T-helper 1 cell treated with Interleukin-12 subunit alpha and Interleukin-12 subunit beta and Interleukin-4 antibody, amounts not matched to agents 30 μg/mL and 1 μg/mL, for 36 hours (primary cell): ENCODE measurements at regions not wholly inside any gene's neighbourhood (a gene's known extent, or its start where the extent isn't known, plus 50 kb on each side); places are given as distances from the start of the nearest gene placed in this dataset.
A peak's percentile ranks its signal among the peaks of the same experiment; 100 is the strongest.
"Not testable (repeated sequence)": the region's sequence is repeated elsewhere in the genome, so short reads cannot be mapped to it uniquely, and the experiment has no call there.

Experiments
- H3K27ac Mint-ChIP-seq: one replicate; pipeline ENCODE4 v1.8.0; 2021; ENCODE audit warnings: mild to moderate bottlenecking, mixed read lengths
- H3K27me3 Mint-ChIP-seq: one replicate; pipeline ENCODE4 v1.8.0; 2021; ENCODE audit warnings: low read depth, mixed read lengths
- H3K36me3 Mint-ChIP-seq: one replicate; pipeline ENCODE4 v1.8.0; 2021; ENCODE audit warnings: low read depth, mixed read lengths
- H3K4me1 Mint-ChIP-seq: one replicate; pipeline ENCODE4 v1.8.0; 2021; ENCODE audit warnings: low read depth, mixed read lengths
- H3K4me3 Mint-ChIP-seq: one replicate; pipeline ENCODE4 v1.8.0; 2021; ENCODE audit warnings: mild to moderate bottlenecking, moderate library complexity, mixed read lengths
- H3K9me3 Mint-ChIP-seq: one replicate; pipeline ENCODE4 v1.8.0; 2021; ENCODE audit warnings: mixed read lengths

- Mint-ChIP-seq H3K4me1 (peaks cover 11% of the 10 kb centered on the region), H3K27me3 (no peaks in the 10 kb centered on the region), H3K4me3 (no peak overlapping the region), H3K27ac (no peak overlapping the region), H3K9me3 (no peaks in the 10 kb centered on the region), H3K36me3 (no peaks in the 10 kb centered on the region)
Measured at GRCh38 chr13:26475176-26476110, 82.0 kb upstream of the WASF3 start.

- H3K4me1 Mint-ChIP-seq = peaks cover 11% of the 10 kb centered on the region
- H3K27me3 Mint-ChIP-seq = no peaks in the 10 kb centered on the region
- H3K9me3 Mint-ChIP-seq = no peaks in the 10 kb centered on the region
- H3K4me3 Mint-ChIP-seq = peak overlapping the region; percentile 49
- H3K27ac Mint-ChIP-seq = no peak overlapping the region
- no peaks in the 10 kb centered on the region for H3K36me3 Mint-ChIP-seq
Measured at GRCh38 chr13:26476111-26476781, 81.2 kb upstream of the WASF3 start.

GRCh38 chr13:26476782-26477142, 80.7 kb upstream of the WASF3 start:
- H3K36me3 Mint-ChIP-seq = no peaks in the 10 kb centered on the region
- peak overlapping the region; percentile 49 for H3K4me3 Mint-ChIP-seq
- no peaks in the 10 kb centered on the region for H3K27me3 Mint-ChIP-seq
- H3K9me3 Mint-ChIP-seq = no peaks in the 10 kb centered on the region
- H3K27ac Mint-ChIP-seq = no peak overlapping the region
- peaks cover 11% of the 10 kb centered on the region for H3K4me1 Mint-ChIP-seq

- no peaks in the 10 kb centered on the region for H3K27me3 Mint-ChIP-seq
- H3K4me1 Mint-ChIP-seq = peaks cover 11% of the 10 kb centered on the region
- no peak overlapping the region for H3K4me3 Mint-ChIP-seq
- no peaks in the 10 kb centered on the region for H3K9me3 Mint-ChIP-seq
- no peak overlapping the region for H3K27ac Mint-ChIP-seq
- H3K36me3 Mint-ChIP-seq = no peaks in the 10 kb centered on the region
Measured at GRCh38 chr13:26477681-26478080, 79.8 kb upstream of the WASF3 start.

- H3K4me3 Mint-ChIP-seq = no peak overlapping the region
- peaks cover 9% of the 10 kb centered on the region for H3K4me1 Mint-ChIP-seq
- no peaks in the 10 kb centered on the region for H3K9me3 Mint-ChIP-seq
- no peaks in the 10 kb centered on the region for H3K36me3 Mint-ChIP-seq
- H3K27me3 Mint-ChIP-seq = no peaks in the 10 kb centered on the region
- no peak overlapping the region for H3K27ac Mint-ChIP-seq
Measured at GRCh38 chr13:26480246-26480855, 77.1 kb upstream of the WASF3 start.

- peak overlapping the region; percentile 45 for H3K27ac Mint-ChIP-seq
- H3K9me3 Mint-ChIP-seq = no peaks in the 10 kb centered on the region
- no peaks in the 10 kb centered on the region for H3K4me1 Mint-ChIP-seq
- no peaks in the 10 kb centered on the region for H3K27me3 Mint-ChIP-seq
- H3K4me3 Mint-ChIP-seq = no peak overlapping the region
- no peaks in the 10 kb centered on the region for H3K36me3 Mint-ChIP-seq
Measured at GRCh38 chr13:26482451-26483197, 74.9 kb upstream of the WASF3 start.

GRCh38 chr13:26483546-26483945, 73.9 kb upstream of the WASF3 start:
- no peaks in the 10 kb centered on the region for H3K36me3 Mint-ChIP-seq
- no peaks in the 10 kb centered on the region for H3K9me3 Mint-ChIP-seq
- no peak overlapping the region for H3K4me3 Mint-ChIP-seq
- H3K27me3 Mint-ChIP-seq = no peaks in the 10 kb centered on the region
- H3K27ac Mint-ChIP-seq = no peak overlapping the region
- no peaks in the 10 kb centered on the region for H3K4me1 Mint-ChIP-seq

GRCh38 chr13:26484196-26484595, 73.3 kb upstream of the WASF3 start:
- Mint-ChIP-seq H3K36me3 (no peaks in the 10 kb centered on the region), H3K27me3 (no peaks in the 10 kb centered on the region), H3K9me3 (no peaks in the 10 kb centered on the region), H3K4me3 (no peak overlapping the region), H3K4me1 (no peaks in the 10 kb centered on the region), H3K27ac (no peak overlapping the region)

GRCh38 chr13:26485288-26485687, 72.2 kb upstream of the WASF3 start:
- Mint-ChIP-seq H3K36me3 (no peaks in the 10 kb centered on the region), H3K4me1 (no peaks in the 10 kb centered on the region), H3K27me3 (no peaks in the 10 kb centered on the region), H3K9me3 (no peaks in the 10 kb centered on the region), H3K27ac (no peak overlapping the region), H3K4me3 (no peak overlapping the region)

- Mint-ChIP-seq H3K27me3 (no peaks in the 10 kb centered on the region), H3K36me3 (no peaks in the 10 kb centered on the region), H3K9me3 (no peaks in the 10 kb centered on the region), H3K27ac (no peak overlapping the region), H3K4me3 (no peak overlapping the region), H3K4me1 (no peaks in the 10 kb centered on the region)
Measured at GRCh38 chr13:26485786-26486185, 71.7 kb upstream of the WASF3 start.

- H3K4me3 Mint-ChIP-seq = no peak overlapping the region
- H3K27me3 Mint-ChIP-seq = no peaks in the 10 kb centered on the region
- no peak overlapping the region for H3K27ac Mint-ChIP-seq
- H3K36me3 Mint-ChIP-seq = no peaks in the 10 kb centered on the region
- H3K9me3 Mint-ChIP-seq = no peaks in the 10 kb centered on the region
- H3K4me1 Mint-ChIP-seq = no peaks in the 10 kb centered on the region
Measured at GRCh38 chr13:26486550-26486949, 70.9 kb upstream of the WASF3 start.

GRCh38 chr13:26487781-26488180, 69.7 kb upstream of the WASF3 start:
- H3K27me3 Mint-ChIP-seq = no peaks in the 10 kb centered on the region
- H3K4me1 Mint-ChIP-seq = no peaks in the 10 kb centered on the region
- no peak overlapping the region for H3K27ac Mint-ChIP-seq
- no peaks in the 10 kb centered on the region for H3K36me3 Mint-ChIP-seq
- H3K4me3 Mint-ChIP-seq = no peak overlapping the region
- no peaks in the 10 kb centered on the region for H3K9me3 Mint-ChIP-seq

GRCh38 chr13:26488236-26489003, 69.1 kb upstream of the WASF3 start:
- no peaks in the 10 kb centered on the region for H3K27me3 Mint-ChIP-seq
- H3K9me3 Mint-ChIP-seq = no peaks in the 10 kb centered on the region
- H3K4me1 Mint-ChIP-seq = no peaks in the 10 kb centered on the region
- H3K36me3 Mint-ChIP-seq = no peaks in the 10 kb centered on the region
- H3K4me3 Mint-ChIP-seq = no peak overlapping the region
- no peak overlapping the region for H3K27ac Mint-ChIP-seq

- not testable (repeated sequence) for H3K27me3 Mint-ChIP-seq, H3K4me3 Mint-ChIP-seq, H3K4me1 Mint-ChIP-seq, H3K27ac Mint-ChIP-seq, H3K9me3 Mint-ChIP-seq, H3K36me3 Mint-ChIP-seq
Measured at GRCh38 chr13:26492301-26492700, 65.2 kb upstream of the WASF3 start.
